COR-L47 (cell line): ENCODE measurements at regions not wholly inside any gene's neighbourhood (a gene's known extent, or its start where the extent isn't known, plus 50 kb on each side); places are given as distances from the start of the nearest gene placed in this dataset.
"Not testable (repeated sequence)": the region's sequence is repeated elsewhere in the genome, so short reads cannot be mapped to it uniquely, and the experiment has no call there.

Experiments used
- DNase-seq: peaks from one replicate; lab custom pipeline; 2025; lab: John Stamatoyannopoulos, UW

DNA sequence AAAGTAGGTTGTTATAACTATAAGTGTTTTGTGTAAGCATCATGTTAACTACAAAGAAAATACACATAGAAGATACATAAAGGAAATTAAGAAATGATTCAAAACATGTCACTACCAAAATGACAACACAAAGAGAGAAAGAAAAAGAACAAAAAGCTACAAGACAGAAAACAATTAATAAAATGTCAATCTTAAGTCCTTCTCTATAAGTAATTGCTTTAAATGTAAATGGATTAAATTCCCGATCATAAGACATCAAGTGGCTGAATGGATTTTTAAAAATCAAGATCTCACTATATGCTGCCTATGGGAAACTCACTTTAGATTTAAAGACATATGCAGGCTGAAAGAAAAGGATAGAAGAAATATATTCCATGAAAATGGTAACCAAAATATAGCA is 232.3 kb upstream of the NFIA start:
- DNase-seq = no peak

DNA sequence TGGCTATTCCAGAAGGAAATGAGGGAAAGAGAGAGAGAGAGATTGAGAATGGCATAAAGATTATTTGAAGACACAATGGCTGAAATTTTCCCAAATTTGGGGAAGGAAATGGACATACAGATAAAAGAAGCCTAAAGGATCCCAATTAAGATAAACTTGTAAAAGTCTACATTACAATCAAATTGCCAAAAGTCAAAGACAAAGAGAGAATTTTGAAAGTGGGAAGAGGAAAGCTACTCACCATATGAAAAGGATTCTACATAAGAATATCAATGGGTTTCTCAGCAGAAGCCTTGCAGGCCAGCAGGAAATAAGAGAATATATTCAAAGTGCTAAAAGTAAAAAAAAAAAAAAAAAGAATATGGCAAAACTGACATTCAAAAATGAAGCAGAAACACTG is 233.0 kb upstream of the NFIA start:
- no peak for DNase-seq

DNA sequence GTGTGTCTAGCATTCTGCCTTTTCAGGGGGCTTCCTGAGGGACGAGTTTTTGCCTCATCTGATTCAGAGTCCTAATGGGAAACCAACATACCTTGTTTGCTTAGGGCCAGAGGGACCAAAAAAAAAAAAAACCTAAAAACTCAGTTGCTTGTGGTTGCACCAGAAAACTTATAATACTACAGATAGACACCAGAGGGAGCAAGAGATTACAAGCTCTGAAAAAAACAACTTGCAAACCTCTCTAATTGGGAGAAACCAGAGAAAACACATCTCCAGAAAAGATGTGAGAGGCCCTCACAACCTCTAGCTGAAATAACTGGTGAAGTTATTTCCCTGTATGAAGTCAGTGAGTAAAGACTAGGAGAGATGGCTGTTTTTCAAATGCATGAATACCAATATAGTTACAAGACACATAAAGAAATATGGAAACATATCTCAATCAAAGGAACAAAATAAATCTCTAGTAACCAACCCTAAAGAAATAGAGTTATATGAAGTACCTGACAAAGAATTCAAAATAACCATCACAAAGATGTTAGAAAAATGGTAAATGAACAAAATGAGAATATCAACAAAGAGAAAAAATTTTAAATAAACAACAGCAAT is 233.7 kb upstream of the NFIA start:
- no peak for DNase-seq

DNA sequence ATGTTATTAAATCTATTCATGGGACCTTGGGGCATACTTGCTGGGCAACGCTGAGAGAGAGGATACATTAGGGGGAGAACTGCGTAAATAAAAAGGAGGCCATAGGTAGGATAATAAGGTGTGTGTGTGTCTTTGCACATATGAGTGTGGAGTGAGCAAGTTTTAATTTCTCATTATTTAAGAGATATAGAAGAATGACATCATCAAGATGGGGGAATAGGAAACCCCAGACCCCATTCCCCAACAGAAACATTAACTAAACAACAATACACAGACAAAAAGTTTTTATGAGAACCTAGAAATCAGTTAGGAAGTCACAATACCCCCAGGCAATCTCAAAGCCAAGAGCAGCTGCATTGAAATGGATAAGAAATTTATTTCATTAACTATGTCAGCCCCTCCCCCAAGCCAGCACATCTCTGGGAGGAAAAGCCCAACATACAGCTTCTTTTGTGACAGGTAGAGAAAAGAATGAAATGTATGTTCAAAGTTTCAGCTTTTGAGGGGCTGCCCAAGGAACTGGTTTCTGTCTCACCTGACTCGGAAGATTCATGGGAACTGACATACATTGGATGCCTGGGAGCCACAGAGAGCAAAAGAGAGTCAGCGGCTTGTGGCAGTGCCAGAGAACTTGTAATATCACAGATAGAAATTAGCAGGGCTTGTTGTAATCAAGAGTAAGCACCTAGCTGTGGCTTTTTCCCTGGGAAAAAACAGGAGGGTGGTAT is 234.3 kb upstream of the NFIA start:
- DNase-seq = no peak

DNA sequence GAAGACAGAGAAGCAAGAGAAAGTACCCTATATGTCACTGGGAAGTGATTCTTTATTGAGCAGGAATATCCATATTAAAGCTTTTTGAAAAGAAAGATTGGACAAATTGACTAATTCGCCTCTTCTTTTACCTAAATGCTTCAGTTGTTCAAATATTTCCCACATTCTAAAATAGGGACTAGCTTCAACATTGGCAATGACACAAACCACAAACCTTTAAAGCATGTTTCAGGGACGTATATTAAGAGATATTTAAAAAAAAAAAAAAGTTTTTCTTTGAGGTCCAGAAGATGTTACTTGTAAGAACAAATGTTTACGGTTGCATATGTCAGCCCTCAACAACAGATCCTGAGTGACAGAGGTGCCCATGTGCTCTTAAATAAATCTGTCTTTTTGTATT is 235.0 kb upstream of the NFIA start:
- no peak for DNase-seq

DNA sequence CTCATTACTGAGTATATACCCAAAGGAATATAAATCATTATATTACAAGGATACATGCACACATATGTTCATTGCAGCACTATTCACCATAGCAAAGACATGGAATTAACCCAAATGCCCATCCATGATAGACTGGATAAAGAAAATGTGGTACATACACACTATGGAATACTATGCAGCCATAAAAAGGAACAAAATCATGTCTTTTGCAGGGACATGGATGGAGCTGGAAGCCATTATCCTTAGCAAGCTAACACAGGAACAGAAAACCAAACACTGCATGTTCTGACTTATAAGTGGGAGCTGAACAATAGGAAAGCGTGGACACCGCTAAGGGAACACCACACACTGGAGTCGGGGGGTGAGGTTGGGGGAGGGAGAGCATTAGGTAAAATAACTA is 236.7 kb upstream of the NFIA start:
- DNase-seq = not testable (repeated sequence)

DNA sequence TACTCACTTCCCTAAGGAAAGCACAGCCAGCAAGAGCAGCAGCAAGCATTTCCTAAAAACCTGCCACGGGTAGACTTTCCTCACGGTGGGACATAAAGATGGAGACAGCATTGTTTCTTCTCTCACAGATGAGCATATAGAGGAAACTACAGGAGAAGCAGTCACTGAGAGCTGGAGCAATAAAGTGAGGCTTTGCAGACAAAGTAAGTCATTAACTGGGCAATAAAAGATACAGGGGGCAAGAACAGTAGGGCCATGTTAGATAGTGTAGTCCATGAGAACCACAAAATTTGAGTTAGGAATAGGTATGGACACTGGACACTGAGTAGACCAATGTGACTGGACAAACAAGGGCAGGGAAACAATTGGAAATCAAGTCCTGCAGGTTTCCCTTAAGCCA is 240.1 kb upstream of the NFIA start:
- no peak for DNase-seq

DNA sequence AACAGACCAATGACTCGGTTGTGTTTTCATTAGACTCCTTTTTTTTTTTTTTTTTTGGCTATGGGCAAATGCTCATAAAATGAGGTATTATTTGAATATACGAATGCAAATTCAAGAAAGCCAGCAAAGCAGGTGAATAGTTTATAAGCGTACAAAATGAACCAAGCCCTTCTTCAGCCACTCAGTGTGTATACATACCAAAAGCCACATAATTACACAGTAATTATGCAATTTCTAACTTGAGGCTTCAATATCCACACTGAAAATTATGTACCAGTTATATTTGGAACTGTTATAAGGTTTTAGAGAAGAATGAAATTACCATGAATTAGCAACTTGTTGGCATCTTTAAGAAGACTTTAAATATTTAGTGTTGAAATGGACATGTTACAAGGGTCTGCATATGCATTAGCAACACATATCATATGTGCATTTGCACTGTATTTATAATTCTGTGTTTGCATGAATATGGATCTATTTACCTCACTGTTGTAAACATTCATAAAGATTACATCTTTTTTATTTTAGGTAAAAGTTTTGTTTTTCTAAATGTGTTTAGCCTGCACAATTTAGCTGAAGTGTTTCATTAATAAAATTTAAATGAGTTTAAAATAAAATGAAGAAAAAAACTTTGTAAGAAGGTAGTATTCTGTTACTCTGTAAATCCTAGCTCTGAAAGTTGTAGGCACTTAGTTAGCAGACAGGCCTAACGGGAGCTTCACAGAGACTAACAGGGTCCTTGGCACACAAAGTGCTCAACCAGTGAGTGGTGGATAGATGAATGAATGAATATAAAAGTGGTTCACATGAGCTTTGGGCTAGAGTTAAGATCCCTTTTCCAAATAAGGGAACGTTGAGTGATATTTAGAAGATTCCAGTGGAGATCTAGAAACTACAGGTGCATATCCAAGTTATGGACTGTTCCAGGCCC is 241.0 kb upstream of the NFIA start:
- DNase-seq = no peak

DNA sequence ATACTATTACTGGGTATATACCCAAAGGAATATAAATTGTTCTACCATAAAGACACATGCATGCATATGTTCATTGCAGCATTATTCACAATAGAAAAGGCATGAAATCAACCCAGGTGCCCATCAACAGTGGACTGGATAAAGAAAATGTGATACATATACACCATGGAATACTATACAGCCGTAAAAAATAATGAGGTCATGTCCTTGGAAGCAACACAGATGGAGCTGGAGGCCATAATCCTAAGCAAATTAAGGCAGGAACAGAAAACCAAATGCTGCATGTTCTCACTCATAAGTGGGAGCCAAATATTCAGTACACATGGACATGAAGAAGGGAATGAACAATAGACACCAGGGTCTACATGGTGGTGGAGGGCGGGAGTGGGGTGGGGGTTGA is 241.9 kb upstream of the NFIA start:
- not testable (repeated sequence) for DNase-seq

DNA sequence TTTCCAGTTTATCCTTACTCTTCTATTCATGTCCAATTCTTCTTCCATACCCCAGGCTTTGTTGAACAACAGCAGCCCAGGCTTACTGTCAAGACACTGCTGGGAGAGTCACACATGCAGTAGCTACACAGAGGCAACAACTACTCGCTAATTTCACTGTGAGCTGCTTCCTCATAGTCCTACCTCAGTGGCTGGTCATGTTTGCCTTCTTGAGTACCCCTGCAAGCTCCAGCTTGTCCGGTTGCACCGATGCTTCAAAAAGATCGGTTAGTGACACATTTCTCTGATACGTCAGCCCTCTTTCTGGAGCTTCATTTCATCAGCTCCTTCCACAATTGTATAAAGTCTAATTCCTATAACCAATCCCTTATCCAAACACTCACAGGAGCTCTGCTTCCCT is 246.7 kb upstream of the NFIA start:
- DNase-seq = no peak

DNA sequence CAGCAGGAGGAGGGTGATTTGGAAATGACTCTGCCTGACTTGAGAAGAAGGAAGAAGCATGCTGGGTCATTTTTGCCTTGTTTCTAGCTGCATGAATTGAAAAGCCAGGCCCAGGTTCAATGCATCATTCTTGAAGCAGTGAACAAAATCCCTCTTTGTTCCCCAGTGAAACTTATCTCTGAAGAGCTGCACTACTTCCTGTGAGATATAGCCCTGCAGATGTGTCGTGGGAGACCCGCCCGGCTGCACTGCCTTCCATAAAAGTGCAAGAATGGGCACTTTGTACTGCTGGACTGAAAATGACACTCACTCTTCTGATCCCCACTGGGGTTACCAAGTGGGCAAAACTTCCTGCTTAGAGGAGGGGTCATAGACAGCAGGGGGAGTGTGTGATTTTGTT is 249.2 kb upstream of the NFIA start:
- no peak for DNase-seq

DNA sequence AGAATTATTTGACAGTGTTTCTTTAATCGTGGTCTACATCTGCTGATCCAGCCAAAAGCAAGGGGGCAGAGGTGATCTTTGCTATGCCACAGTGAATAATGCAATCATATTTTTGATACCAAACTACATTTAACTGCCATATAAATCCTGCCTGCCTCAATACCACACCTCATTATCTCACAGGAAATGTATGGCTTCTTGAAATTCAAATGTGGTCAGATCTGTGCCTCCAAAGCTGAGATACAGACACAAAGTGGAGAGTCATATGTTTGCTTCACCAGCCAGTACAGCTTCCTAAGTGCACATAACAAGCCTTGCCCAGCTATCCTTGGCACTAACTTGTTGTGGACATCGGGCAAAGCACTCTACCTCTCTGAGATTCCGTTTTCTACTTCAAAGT is 250.0 kb upstream of the NFIA start:
- no peak for DNase-seq

DNA sequence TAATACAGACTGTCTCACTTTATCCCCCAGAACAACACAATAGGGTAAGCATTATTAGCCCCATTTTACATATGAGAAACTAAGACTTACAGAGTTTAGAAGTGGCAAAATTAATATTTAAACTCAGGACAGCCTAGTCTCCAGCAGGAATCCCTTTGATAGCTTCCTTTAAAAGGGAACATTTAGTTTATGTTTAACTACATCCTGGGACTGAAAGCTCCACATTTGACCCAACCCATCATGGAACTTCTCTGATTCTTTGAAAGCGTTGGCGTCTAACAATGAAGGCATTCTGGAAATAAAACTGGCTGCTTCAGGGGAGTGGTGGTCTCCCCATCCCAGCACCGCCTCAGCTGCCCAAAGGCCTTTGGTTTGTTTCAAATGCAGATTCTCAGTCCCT is 250.6 kb upstream of the NFIA start:
- DNase-seq = no peak

DNA sequence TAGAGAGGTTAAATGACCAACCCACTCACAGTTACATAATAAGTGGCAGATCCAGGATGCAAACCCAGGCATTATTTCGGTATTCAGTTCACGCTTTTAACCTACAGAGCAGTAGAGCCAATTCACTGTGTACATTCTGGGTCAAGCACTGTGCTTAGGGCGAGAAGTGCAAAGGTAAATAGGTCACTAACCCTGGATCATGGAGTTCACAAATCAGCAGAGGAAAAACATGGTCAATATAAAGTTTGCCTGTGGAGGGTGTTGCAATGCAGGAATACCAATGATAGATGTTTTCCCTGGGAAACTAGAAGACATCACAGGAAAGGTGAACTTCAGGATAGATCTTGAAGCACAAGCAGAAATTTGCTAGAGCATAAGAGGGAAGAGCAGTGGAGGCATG is 253.4 kb upstream of the NFIA start:
- no peak for DNase-seq

DNA sequence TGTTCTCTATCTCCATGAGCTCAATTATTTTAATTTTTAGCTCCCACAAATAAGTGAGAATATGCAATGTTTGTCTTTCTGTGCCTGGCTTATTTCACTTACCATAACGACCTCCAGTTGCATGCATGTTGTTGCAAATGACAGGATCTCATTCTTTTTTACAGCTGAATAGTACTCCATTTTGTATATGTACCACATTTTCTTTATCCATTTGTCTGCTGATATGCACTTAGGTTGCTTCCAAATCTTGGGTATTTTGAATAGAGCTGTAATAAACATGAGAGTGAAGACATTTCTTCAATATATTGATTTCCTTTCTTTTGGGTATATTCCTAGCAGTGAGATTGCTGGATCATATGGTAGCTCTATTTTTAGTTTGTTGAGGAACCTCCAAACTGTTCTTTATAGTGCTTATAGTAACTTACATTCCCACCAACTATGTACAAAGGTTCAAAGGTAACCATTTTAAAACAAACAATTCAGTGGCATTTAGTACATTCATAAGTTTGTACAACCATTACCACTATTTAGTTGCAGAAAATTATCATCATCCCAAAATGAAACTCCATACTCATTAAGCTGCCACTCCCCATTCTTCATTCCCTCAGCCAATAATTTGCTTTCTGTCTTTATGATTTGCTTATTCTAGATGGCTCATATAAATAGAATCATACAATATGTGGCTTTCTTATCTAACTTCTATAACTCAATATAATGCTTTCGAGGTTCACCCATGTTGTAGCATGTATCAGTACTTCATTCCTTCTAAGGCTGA is 255.9 kb upstream of the NFIA start:
- no peak for DNase-seq

DNA sequence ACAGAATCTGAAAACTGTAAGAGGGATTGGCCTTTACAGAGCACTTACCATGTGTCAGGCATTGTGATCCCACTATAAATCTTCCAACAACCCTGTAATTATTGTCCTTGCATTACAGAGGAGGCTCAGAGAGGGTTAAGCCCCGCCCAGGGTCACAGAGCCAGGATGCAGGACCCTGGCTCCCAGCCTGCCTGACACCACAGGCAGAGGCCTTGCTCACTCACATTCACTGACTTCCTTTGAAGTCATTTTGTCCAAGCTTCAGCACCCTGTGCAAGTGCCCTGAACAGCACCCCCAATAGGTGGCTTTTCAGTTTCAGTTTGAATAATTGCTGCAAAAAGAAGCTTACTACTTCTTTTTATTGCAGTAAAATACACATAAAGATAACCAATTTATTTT is 256.8 kb upstream of the NFIA start:
- DNase-seq = peak; percentile 27

DNA sequence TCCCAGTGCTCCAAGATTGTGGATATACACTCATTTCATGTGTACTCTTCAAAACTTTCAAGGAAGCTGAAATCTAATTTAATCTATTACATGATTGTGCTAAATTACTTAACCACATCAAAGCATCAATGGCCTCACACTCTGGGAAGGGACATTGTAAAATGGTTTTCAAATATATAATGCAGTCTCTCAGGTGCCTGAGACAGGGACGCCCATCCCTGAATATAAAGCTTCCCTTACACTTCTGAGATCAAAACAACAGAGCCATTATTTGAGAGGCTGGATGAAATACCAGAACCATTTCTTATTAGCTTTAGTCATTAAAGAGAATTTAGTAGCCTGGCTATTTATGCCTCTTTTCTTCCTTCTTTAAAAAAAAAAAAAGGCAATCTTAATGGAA is 259.2 kb upstream of the NFIA start:
- no peak for DNase-seq

DNA sequence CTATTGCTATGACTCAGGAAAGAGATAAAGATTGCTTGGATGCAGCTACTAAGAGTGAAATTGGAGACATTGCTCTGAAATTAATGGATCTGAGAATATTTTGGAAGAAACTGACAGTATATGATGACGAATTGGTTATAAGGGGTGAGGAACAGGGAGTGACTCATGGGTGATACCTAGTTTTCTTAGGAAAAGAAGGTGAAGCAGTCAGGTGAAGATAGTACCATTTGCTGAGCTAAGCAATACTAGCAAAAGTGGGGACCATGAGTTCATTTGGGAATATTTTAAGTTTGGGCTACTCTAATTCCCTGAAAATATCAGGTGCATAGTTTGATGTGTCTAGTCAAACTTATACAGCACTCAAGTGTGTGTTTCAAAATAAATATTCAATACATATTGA is 260.1 kb upstream of the NFIA start:
- no peak for DNase-seq

DNA sequence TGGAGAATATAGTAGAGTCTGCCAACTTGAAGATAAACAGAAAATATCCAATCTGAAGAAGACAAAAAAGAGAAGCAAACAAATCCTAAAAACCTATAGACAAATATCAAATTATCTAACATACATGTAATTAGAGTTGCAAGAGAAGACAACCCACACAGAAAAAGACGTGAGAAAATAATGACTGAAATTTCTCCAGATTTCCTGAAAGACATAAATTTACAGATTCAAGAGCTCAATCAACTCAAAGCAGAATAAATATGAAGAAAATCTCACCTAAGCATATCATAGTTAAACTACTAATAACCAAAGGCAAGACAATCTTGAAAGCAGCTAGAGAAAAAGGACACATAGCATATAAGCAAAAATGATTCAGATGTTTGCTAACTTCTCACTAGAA is 261.2 kb upstream of the NFIA start:
- no peak for DNase-seq

DNA sequence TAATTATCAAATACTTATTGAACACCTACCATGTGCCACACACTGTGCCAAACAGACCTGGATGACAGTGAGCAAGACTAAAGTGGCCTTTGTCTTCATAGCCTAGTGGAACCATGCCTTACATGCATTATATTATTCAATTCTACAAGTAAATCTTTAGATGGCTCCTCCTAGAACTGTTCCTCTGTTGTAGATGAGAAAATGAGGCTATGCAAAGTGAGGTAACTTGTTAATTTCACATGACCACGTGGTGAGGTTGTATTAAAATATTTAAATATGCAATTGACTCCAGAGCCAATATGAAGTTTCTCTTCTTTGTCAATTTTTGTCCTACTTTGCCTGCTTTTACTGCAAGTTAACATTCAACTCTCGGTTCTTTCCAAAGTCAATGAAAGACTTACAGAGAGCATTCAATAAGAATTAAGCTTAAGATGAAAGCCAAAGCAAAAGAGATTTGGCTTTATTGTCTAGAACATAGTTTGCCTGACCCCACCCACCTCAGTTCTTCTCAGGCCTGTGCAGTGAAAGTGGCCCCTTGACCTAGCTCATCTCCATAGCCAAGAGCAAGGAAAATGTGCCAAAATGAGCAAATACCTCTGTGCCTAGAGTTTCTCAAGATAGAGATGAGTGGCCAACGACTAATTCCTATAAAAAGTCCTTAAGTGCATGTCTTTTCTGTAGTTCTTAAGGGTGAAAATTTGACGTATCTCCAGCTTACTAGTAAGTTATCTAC is 263.2 kb upstream of the NFIA start:
- no peak for DNase-seq

DNA sequence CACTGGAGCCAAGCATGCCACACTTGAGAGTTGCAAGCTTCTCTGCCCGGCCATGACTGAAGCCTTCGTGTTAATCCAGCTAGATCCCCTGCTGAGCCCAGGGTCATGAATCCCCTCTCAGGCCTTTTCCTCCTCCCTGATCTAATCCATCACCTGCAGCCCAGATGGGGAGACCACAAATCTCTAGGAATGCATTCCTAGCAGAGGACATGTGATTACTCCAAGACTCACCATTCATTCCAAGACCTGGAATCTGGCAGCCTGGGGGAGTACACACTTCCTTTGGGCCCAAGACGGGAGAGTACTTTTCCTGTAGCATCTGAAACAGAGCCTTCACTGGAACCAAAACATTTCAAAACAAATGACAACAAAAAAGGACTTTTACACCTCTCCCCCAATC is 269.3 kb upstream of the NFIA start:
- DNase-seq = no peak
